ENCODE measurements at regions not wholly inside any gene's neighbourhood (a gene's known extent, or its start where the extent isn't known, plus 50 kb on each side); places are given as distances from the start of the nearest gene placed in this dataset.

- Mint-ChIP-seq H3K4me1 (ENCODE audit: low read depth) (no peaks in the 10 kb centered on the region), H3K27me3 (ENCODE audit: low read depth) (no peaks in the 10 kb centered on the region), H3K36me3 (ENCODE audit: insufficient read depth in 2 of 2) (no peaks in the 10 kb centered on the region), H3K4me3 (no peak overlapping the region), H3K9me3 (peaks cover 0 to 3% of the 10 kb centered on the region in 2 donors), H3K27ac (no peak overlapping the region)
- DNase-seq (no peak), ATAC-seq (replicated peaks in 1 of 2) (no peak)
Observed at GRCh38 chr16:72261127-72261526, 89.2 kb upstream of the PMFBP1 start.

GRCh38 chr16:72256398-72257066, 84.6 kb upstream of the PMFBP1 start:
- Mint-ChIP-seq H3K27ac (no peak overlapping the region), H3K9me3 (peaks cover 0 to 3% of the 10 kb centered on the region in 2 donors), H3K4me1 (ENCODE audit: low read depth) (no peaks in the 10 kb centered on the region), H3K4me3 (no peak overlapping the region), H3K27me3 (ENCODE audit: low read depth) (no peaks in the 10 kb centered on the region), H3K36me3 (ENCODE audit: insufficient read depth in 2 of 2) (no peaks in the 10 kb centered on the region)
- DNase-seq (no peak), ATAC-seq (replicated peaks in 1 of 2) (no peak)

- H3K36me3 Mint-ChIP-seq (ENCODE audit: insufficient read depth in 2 of 2), result no peaks in the 10 kb centered on the region
- no peak overlapping the region for H3K4me3 Mint-ChIP-seq
- peaks cover 0 to 3% of the 10 kb centered on the region in 2 donors for H3K9me3 Mint-ChIP-seq
- no peaks in the 10 kb centered on the region for H3K4me1 Mint-ChIP-seq (ENCODE audit: low read depth)
- no peaks in the 10 kb centered on the region for H3K27me3 Mint-ChIP-seq (ENCODE audit: low read depth)
- ATAC-seq (replicated peaks in 1 of 2) (no peak), DNase-seq (no peak)
- no peak overlapping the region for H3K27ac Mint-ChIP-seq
Observed at GRCh38 chr16:72255786-72256185, 83.8 kb upstream of the PMFBP1 start.

GRCh38 chr16:72247821-72248253, 75.9 kb upstream of the PMFBP1 start:
- Mint-ChIP-seq H3K4me1 (ENCODE audit: low read depth) (peaks cover 7% of the 10 kb centered on the region), H3K27ac (no peak overlapping the region), H3K9me3 (no peaks in the 10 kb centered on the region), H3K27me3 (ENCODE audit: low read depth) (no peaks in the 10 kb centered on the region), H3K36me3 (ENCODE audit: insufficient read depth in 2 of 2) (no peaks in the 10 kb centered on the region), H3K4me3 (no peak overlapping the region)
- no peak for ATAC-seq (replicated peaks in 1 of 2)
- no peak for DNase-seq

GRCh38 chr16:72246423-72246822, 74.5 kb upstream of the PMFBP1 start:
- H3K27ac Mint-ChIP-seq, result no peak overlapping the region
- peaks cover 7% of the 10 kb centered on the region for H3K4me1 Mint-ChIP-seq (ENCODE audit: low read depth)
- ATAC-seq (replicated peaks in 1 of 2) (no peak), DNase-seq (no peak)
- H3K9me3 Mint-ChIP-seq, result no peaks in the 10 kb centered on the region
- H3K4me3 Mint-ChIP-seq, result no peak overlapping the region
- H3K27me3 Mint-ChIP-seq (ENCODE audit: low read depth), result no peaks in the 10 kb centered on the region
- no peaks in the 10 kb centered on the region for H3K36me3 Mint-ChIP-seq (ENCODE audit: insufficient read depth in 2 of 2)

GRCh38 chr16:72244853-72245252, 72.9 kb upstream of the PMFBP1 start:
- no peak overlapping the region for H3K27ac Mint-ChIP-seq
- H3K36me3 Mint-ChIP-seq (ENCODE audit: insufficient read depth in 2 of 2), result no peaks in the 10 kb centered on the region
- H3K27me3 Mint-ChIP-seq (ENCODE audit: low read depth), result no peaks in the 10 kb centered on the region
- no peak overlapping the region for H3K4me3 Mint-ChIP-seq
- ATAC-seq (replicated peaks in 1 of 2) (no peak), DNase-seq (no peak)
- no peaks in the 10 kb centered on the region for H3K9me3 Mint-ChIP-seq
- peaks cover 7% of the 10 kb centered on the region for H3K4me1 Mint-ChIP-seq (ENCODE audit: low read depth)

- H3K4me1 Mint-ChIP-seq (ENCODE audit: low read depth), result peaks cover 7% of the 10 kb centered on the region
- H3K27ac Mint-ChIP-seq, result no peak overlapping the region
- DNase-seq (no peak), ATAC-seq (replicated peaks in 1 of 2) (no peak)
- no peaks in the 10 kb centered on the region for H3K27me3 Mint-ChIP-seq (ENCODE audit: low read depth)
- H3K36me3 Mint-ChIP-seq (ENCODE audit: insufficient read depth in 2 of 2), result no peaks in the 10 kb centered on the region
- no peak overlapping the region for H3K4me3 Mint-ChIP-seq
- no peaks in the 10 kb centered on the region for H3K9me3 Mint-ChIP-seq
Observed at GRCh38 chr16:72243621-72244020, 71.7 kb upstream of the PMFBP1 start.

- ATAC-seq (replicated peaks in 1 of 2) (no peak), DNase-seq (no peak)
- Mint-ChIP-seq H3K4me3 (no peak overlapping the region), H3K36me3 (ENCODE audit: insufficient read depth in 2 of 2) (no peaks in the 10 kb centered on the region), H3K27me3 (ENCODE audit: low read depth) (no peaks in the 10 kb centered on the region), H3K27ac (no peak overlapping the region), H3K9me3 (no peaks in the 10 kb centered on the region), H3K4me1 (ENCODE audit: low read depth) (peaks cover 7% of the 10 kb centered on the region)
Observed at GRCh38 chr16:72242757-72243156, 70.8 kb upstream of the PMFBP1 start.

- ATAC-seq (replicated peaks in 1 of 2) (no peak), DNase-seq (no peak)
- H3K27ac Mint-ChIP-seq, result no peak overlapping the region
- no peaks in the 10 kb centered on the region for H3K9me3 Mint-ChIP-seq
- H3K27me3 Mint-ChIP-seq (ENCODE audit: low read depth), result no peaks in the 10 kb centered on the region
- no peak overlapping the region for H3K4me3 Mint-ChIP-seq
- H3K4me1 Mint-ChIP-seq (ENCODE audit: low read depth), result peaks cover 7% of the 10 kb centered on the region
- no peaks in the 10 kb centered on the region for H3K36me3 Mint-ChIP-seq (ENCODE audit: insufficient read depth in 2 of 2)
Observed at GRCh38 chr16:72241930-72242329, 70.0 kb upstream of the PMFBP1 start.

- ATAC-seq (replicated peaks in 1 of 2), result no peak
- Mint-ChIP-seq H3K4me3 (no peak overlapping the region), H3K36me3 (ENCODE audit: insufficient read depth in 2 of 2) (no peaks in the 10 kb centered on the region), H3K4me1 (ENCODE audit: low read depth) (no peaks in the 10 kb centered on the region), H3K9me3 (no peaks in the 10 kb centered on the region), H3K27ac (no peak overlapping the region), H3K27me3 (ENCODE audit: low read depth) (no peaks in the 10 kb centered on the region)
- DNase-seq, result no peak
Observed at GRCh38 chr16:72241008-72241407, 69.1 kb upstream of the PMFBP1 start.

- Mint-ChIP-seq H3K27me3 (ENCODE audit: low read depth) (no peaks in the 10 kb centered on the region), H3K4me3 (no peak overlapping the region), H3K4me1 (ENCODE audit: low read depth) (no peaks in the 10 kb centered on the region), H3K9me3 (no peaks in the 10 kb centered on the region), H3K36me3 (ENCODE audit: insufficient read depth in 2 of 2) (no peaks in the 10 kb centered on the region), H3K27ac (no peak overlapping the region)
- ATAC-seq (replicated peaks in 1 of 2) (no peak), DNase-seq (no peak)
Observed at GRCh38 chr16:72240466-72240865, 68.5 kb upstream of the PMFBP1 start.

- no peaks in the 10 kb centered on the region for H3K9me3 Mint-ChIP-seq
- H3K27ac Mint-ChIP-seq, result no peak overlapping the region
- H3K27me3 Mint-ChIP-seq (ENCODE audit: low read depth), result no peaks in the 10 kb centered on the region
- no peak for DNase-seq
- no peak overlapping the region for H3K4me3 Mint-ChIP-seq
- ATAC-seq (replicated peaks in 1 of 2), result no peak
- H3K4me1 Mint-ChIP-seq (ENCODE audit: low read depth), result no peaks in the 10 kb centered on the region
- H3K36me3 Mint-ChIP-seq (ENCODE audit: insufficient read depth in 2 of 2), result no peaks in the 10 kb centered on the region
Observed at GRCh38 chr16:72236866-72237265, 64.9 kb upstream of the PMFBP1 start.

- ATAC-seq (replicated peaks in 1 of 2), result no peak
Observed at GRCh38 chr16:72234387-72234786, 62.4 kb upstream of the PMFBP1 start.

GRCh38 chr16:72228014-72228413, 56.1 kb upstream of the PMFBP1 start:
- no peaks in the 10 kb centered on the region for H3K9me3 Mint-ChIP-seq
- no peak overlapping the region for H3K27ac Mint-ChIP-seq
- peaks cover 6% of the 10 kb centered on the region for H3K4me1 Mint-ChIP-seq (ENCODE audit: low read depth)
- H3K36me3 Mint-ChIP-seq (ENCODE audit: insufficient read depth in 2 of 2), result no peaks in the 10 kb centered on the region
- DNase-seq, result no peak
- H3K27me3 Mint-ChIP-seq (ENCODE audit: low read depth), result peaks cover 14% of the 10 kb centered on the region
- no peak for ATAC-seq (replicated peaks in 1 of 2)
- no peak overlapping the region for H3K4me3 Mint-ChIP-seq

More at GRCh38 chr16:72234387-72234786, 62.4 kb upstream of the PMFBP1 start:
- Mint-ChIP-seq H3K27ac (no peak overlapping the region), H3K27me3 (ENCODE audit: low read depth) (peaks cover 7% of the 10 kb centered on the region), H3K36me3 (ENCODE audit: insufficient read depth in 2 of 2) (no peaks in the 10 kb centered on the region), H3K4me1 (ENCODE audit: low read depth) (no peaks in the 10 kb centered on the region), H3K9me3 (no peaks in the 10 kb centered on the region), H3K4me3 (no peak overlapping the region)
- no peak for DNase-seq

Measured in activated T-cell treated with anti-CD3 and anti-CD28 coated beads, Interleukin-2, amount 50 U/mL, for 72 hours (primary cell).